Parathyroid adenoma (tissue), 2 donors: ENCODE measurements at regions not wholly inside any gene's neighbourhood (a gene's known extent, or its start where the extent isn't known, plus 50 kb on each side); places are given as distances from the start of the nearest gene placed in this dataset.
"Not testable (repeated sequence)": the region's sequence is repeated elsewhere in the genome, so short reads cannot be mapped to it uniquely, and the experiment has no call there.

Experiments used
- H2AFZ ChIP-seq: fragments of 300-600 bp; sonication (generic); one replicate; pipeline ENCODE4 v1.7.0; 2017; ENCODE audit warnings: antibody characterized with exemption, mild to moderate bottlenecking
- H3K27ac ChIP-seq: fragments of 300-600 bp; sonication (generic); one replicate; pipeline ENCODE4 v1.7.0; 2017
- H3K27me3 ChIP-seq: fragments of 300-600 bp; sonication (generic); one replicate; pipeline ENCODE4 v1.7.0; 2017; ENCODE audit warnings: low read length; ENCODE audit not compliant: control insufficient read depth, insufficient read depth
- H3K36me3 ChIP-seq: fragments of 300-600 bp; sonication (generic); one replicate; pipeline ENCODE4 v1.7.0; 2017; ENCODE audit warnings: low read length; ENCODE audit not compliant: control insufficient read depth, insufficient read depth
- H3K4me1 ChIP-seq: fragments of 300-600 bp; sonication (generic); one replicate; pipeline ENCODE4 v1.7.0; 2017; ENCODE audit warnings: control low read depth
- H3K4me2 ChIP-seq: fragments of 300-600 bp; sonication (generic); one replicate; pipeline ENCODE4 v1.7.0; 2017; ENCODE audit warnings: low read length
- H3K4me3 ChIP-seq: fragments of 300-600 bp; sonication (generic); one replicate; pipeline ENCODE4 v1.7.0; 2017; ENCODE audit warnings: low read depth, low read length
- H3K79me2 ChIP-seq: fragments of 300-600 bp; sonication (generic); one replicate; pipeline ENCODE4 v1.7.0; 2017; ENCODE audit warnings: control low read depth
- H3K9ac ChIP-seq: fragments of 300-600 bp; sonication (generic); one replicate; pipeline ENCODE4 v1.7.0; 2017; ENCODE audit warnings: mild to moderate bottlenecking
- H3K9me3 ChIP-seq: fragments of 300-600 bp; sonication (generic); one replicate; pipeline ENCODE4 v1.7.0; 2017; ENCODE audit warnings: low read length; ENCODE audit not compliant: control insufficient read depth
- CTCF ChIP-seq: fragments of 300-600 bp; sonication (generic); IDR thresholded peaks from one replicate; pipeline ENCODE4 v1.7.0; 2017; ENCODE audit warnings: antibody characterized with exemption, mild to moderate bottlenecking
- donor health status: primary hyperparathyroidism.

GRCh38 chr12:83896416-83896815, 1016.2 kb downstream of the SLC6A15 start:
- Histone ChIP-seq H3K4me3 (no peak overlapping the region), H3K4me1 (no peaks in the 10 kb centered on the region), H2AFZ (no peak overlapping the region), H3K9me3 (no peaks in the 10 kb centered on the region), H3K9ac (no peak overlapping the region), H3K79me2 (no peaks in the 10 kb centered on the region), H3K4me2 (no peak overlapping the region), H3K27me3 (no peaks in the 10 kb centered on the region), H3K27ac (no peak overlapping the region), H3K36me3 (no peaks in the 10 kb centered on the region)
- no peak for TF ChIP-seq CTCF

- H3K4me1 ChIP-seq = no peaks in the 10 kb centered on the region
- no peaks in the 10 kb centered on the region for H3K36me3 ChIP-seq
- H3K4me3 ChIP-seq = no peak overlapping the region
- H3K27me3 ChIP-seq = no peaks in the 10 kb centered on the region
- no peak for TF ChIP-seq CTCF
- no peak overlapping the region for H3K9ac ChIP-seq
- no peaks in the 10 kb centered on the region for H3K79me2 ChIP-seq
- H3K27ac ChIP-seq = no peak overlapping the region
- no peak overlapping the region for H2AFZ ChIP-seq
- no peaks in the 10 kb centered on the region for H3K9me3 ChIP-seq
- H3K4me2 ChIP-seq = no peak overlapping the region
Measured at GRCh38 chr12:83893101-83893500, 1019.5 kb downstream of the SLC6A15 start.

GRCh38 chr12:83889745-83890144, 1022.9 kb downstream of the SLC6A15 start:
- no peak overlapping the region for H3K9ac ChIP-seq
- no peak for TF ChIP-seq CTCF
- H3K27ac ChIP-seq = no peak overlapping the region
- H2AFZ ChIP-seq = no peak overlapping the region
- H3K4me1 ChIP-seq = no peaks in the 10 kb centered on the region
- no peaks in the 10 kb centered on the region for H3K79me2 ChIP-seq
- no peak overlapping the region for H3K4me2 ChIP-seq
- no peaks in the 10 kb centered on the region for H3K36me3 ChIP-seq
- no peaks in the 10 kb centered on the region for H3K27me3 ChIP-seq
- H3K9me3 ChIP-seq = no peaks in the 10 kb centered on the region
- no peak overlapping the region for H3K4me3 ChIP-seq

- Histone ChIP-seq H3K79me2 (no peaks in the 10 kb centered on the region), H3K27me3 (no peaks in the 10 kb centered on the region)
Measured at GRCh38 chr12:83886479-83886878, 1026.1 kb downstream of the SLC6A15 start.

GRCh38 chr12:83870921-83871599, 1041.5 kb downstream of the SLC6A15 start:
- not testable (repeated sequence) for H3K27me3 ChIP-seq, H3K27ac ChIP-seq, H3K9ac ChIP-seq, H3K4me3 ChIP-seq, H2AFZ ChIP-seq, H3K4me1 ChIP-seq, H3K4me2 ChIP-seq, H3K9me3 ChIP-seq, H3K36me3 ChIP-seq, H3K79me2 ChIP-seq

More at GRCh38 chr12:83886479-83886878, 1026.1 kb downstream of the SLC6A15 start:
- H3K36me3 ChIP-seq = no peaks in the 10 kb centered on the region
- H2AFZ ChIP-seq = no peak overlapping the region
- no peak for TF ChIP-seq CTCF
- no peak overlapping the region for H3K4me2 ChIP-seq
- no peaks in the 10 kb centered on the region for H3K4me1 ChIP-seq
- no peaks in the 10 kb centered on the region for H3K9me3 ChIP-seq
- H3K9ac ChIP-seq = no peak overlapping the region
- H3K4me3 ChIP-seq = no peak overlapping the region
- H3K27ac ChIP-seq = no peak overlapping the region
